ENCODE measurements at regions not wholly inside any gene's neighbourhood (a gene's known extent, or its start where the extent isn't known, plus 50 kb on each side); places are given as distances from the start of the nearest gene placed in this dataset.

DNA sequence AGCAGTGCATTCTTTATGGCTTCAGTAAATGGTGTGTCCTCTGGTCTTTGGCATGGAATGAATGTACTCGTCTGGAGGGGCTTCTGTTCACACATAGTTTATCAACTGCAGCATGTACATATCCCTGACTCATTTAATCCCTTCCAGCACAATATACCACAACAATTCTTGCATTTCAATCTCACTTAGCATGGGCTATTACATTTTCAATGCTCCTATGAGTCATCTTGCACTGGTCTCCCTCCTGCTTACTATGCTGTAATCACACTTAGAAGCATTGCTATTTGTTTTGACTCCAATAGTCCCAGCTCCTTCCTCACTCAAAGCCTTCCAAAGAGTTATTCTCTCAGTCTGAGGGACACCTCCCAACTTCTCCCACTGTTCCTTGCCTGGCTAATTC lies 180.9 kb upstream of the NUDT10 start:
- TF ChIP-seq, protein P1, sequence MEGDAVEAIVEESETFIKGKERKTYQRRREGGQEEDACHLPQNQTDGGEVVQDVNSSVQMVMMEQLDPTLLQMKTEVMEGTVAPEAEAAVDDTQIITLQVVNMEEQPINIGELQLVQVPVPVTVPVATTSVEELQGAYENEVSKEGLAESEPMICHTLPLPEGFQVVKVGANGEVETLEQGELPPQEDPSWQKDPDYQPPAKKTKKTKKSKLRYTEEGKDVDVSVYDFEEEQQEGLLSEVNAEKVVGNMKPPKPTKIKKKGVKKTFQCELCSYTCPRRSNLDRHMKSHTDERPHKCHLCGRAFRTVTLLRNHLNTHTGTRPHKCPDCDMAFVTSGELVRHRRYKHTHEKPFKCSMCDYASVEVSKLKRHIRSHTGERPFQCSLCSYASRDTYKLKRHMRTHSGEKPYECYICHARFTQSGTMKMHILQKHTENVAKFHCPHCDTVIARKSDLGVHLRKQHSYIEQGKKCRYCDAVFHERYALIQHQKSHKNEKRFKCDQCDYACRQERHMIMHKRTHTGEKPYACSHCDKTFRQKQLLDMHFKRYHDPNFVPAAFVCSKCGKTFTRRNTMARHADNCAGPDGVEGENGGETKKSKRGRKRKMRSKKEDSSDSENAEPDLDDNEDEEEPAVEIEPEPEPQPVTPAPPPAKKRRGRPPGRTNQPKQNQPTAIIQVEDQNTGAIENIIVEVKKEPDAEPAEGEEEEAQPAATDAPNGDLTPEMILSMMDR (IDR thresholded peaks at IDR 0.05; ENCODE audit: control extremely low read depth in 1 of 3, insufficient read depth in 1 of 3, low read depth in 1 of 3, low read length in 3 of 3): no peak
- TF ChIP-seq POLR2AphosphoS5 (IDR thresholded peaks at IDR 0.05; ENCODE audit: low read depth, low read length): no peak
- TF ChIP-seq SP2 (IDR thresholded peaks at IDR 0.05; ENCODE audit: low read length): no peak
- TF ChIP-seq GABPA (IDR thresholded peaks at IDR 0.05; ENCODE audit: borderline replicate concordance, insufficient read depth, low read length): no peak
- no peak for TF ChIP-seq MAX (IDR thresholded peaks at IDR 0.05)
- no peak for TF ChIP-seq EP300 (IDR thresholded peaks at IDR 0.05; ENCODE audit: borderline replicate concordance in 1 of 2, low read depth in 2 of 2, low read length in 2 of 2)
- no peak for TF ChIP-seq EZH2 (IDR thresholded peaks at IDR 0.05; ENCODE audit: low read depth, low read length, severe bottlenecking)
- no peak for TF ChIP-seq JUND (IDR thresholded peaks at IDR 0.05; ENCODE audit: low read length)
- no peak for TF ChIP-seq TEAD4 (IDR thresholded peaks at IDR 0.05; ENCODE audit: low read depth, low read length)
- TF ChIP-seq JUN (IDR thresholded peaks at IDR 0.05; ENCODE audit: low read depth, low read length): no peak
- TF ChIP-seq RFX5 (IDR thresholded peaks at IDR 0.05; ENCODE audit: borderline replicate concordance, low read depth, low read length): no peak
- TF ChIP-seq RBBP5 (IDR thresholded peaks at IDR 0.05; ENCODE audit: borderline replicate concordance, low read depth, low read length): no peak
- TF ChIP-seq CBX5 (IDR thresholded peaks at IDR 0.05; ENCODE audit: low read depth, low read length): no peak
- TF ChIP-seq SRF (IDR thresholded peaks at IDR 0.05; ENCODE audit: low read depth, low read length): no peak

Data from H1 (cell line).